HEK293 (cell line): ENCODE measurements at regions not wholly inside any gene's neighbourhood (a gene's known extent, or its start where the extent isn't known, plus 50 kb on each side); places are given as distances from the start of the nearest gene placed in this dataset.

Source experiments
- CTCF ChIA-PET: fragments of 350-600 bp; formaldehyde crosslinking; extraction: SDS; loops from one replicate; lab custom pipeline; 2021; ENCODE audit warnings: antibody characterized with exemption; lab: Yijun Ruan, JAX
- POLR2A ChIA-PET: fragments of 300-600 bp; formaldehyde crosslinking; extraction: SDS; loops from one replicate; lab custom pipeline; 2020; ENCODE audit warnings: antibody characterized with exemption, inconsistent platforms; lab: Yijun Ruan, JAX
- H3K27ac ChIP-seq: fragments of 200-500 bp; sonication (Bioruptor generic); 2 replicates; pipeline ENCODE4 v1.5.1; 2014; ENCODE audit warnings: low read depth, low read length, control low read depth, inconsistent platforms; ENCODE audit errors: extremely low read depth
- H3K36me3 ChIP-seq, 2 experiments: fragments of 200-500 bp in 1 of 2; sonication (Bioruptor generic) in 1 of 2; 1 replicate in 1 of 2; 2 replicates in 1 of 2; pipeline ENCODE4 v1.5.1; 2014 to 2017; ENCODE audit warnings: inconsistent platforms in 2 of 2, low read length in 2 of 2; ENCODE audit not compliant: control insufficient read depth in 2 of 2, insufficient read depth in 1 of 2
- H3K4me1 ChIP-seq: fragments of 200-500 bp; sonication (Bioruptor generic); 2 replicates; pipeline ENCODE4 v1.5.1; 2014; ENCODE audit warnings: mild to moderate bottlenecking, low read length, inconsistent platforms; ENCODE audit not compliant: control insufficient read depth, insufficient read depth
- H3K4me3 ChIP-seq: 2 replicates; pipeline ENCODE4 v1.5.1; 2011; ENCODE audit warnings: low read depth, mild to moderate bottlenecking, control low read depth, low read length, moderate library complexity
- H3K9me3 ChIP-seq: fragments of 200-500 bp; sonication (Bioruptor generic); 2 replicates; pipeline ENCODE4 v1.5.1; 2014; ENCODE audit warnings: low read depth, low read length, inconsistent platforms; ENCODE audit not compliant: control insufficient read depth, insufficient read depth
- FEZF1 ChIP-seq: fragments of 450-650 bp; formaldehyde crosslinking; IDR thresholded peaks from 2 replicates; pipeline ENCODE4 v1.5.1; 2016; ENCODE audit warnings: missing biosample characterization, missing genetic modification characterization
- HOXA7 ChIP-seq: sonication (generic); formaldehyde crosslinking; IDR thresholded peaks from 2 replicates; pipeline ENCODE4 v1.8.1; 2022; ENCODE audit warnings: missing genetic modification reagents, borderline replicate concordance
- PRDM1 ChIP-seq: fragments of 450-650 bp; formaldehyde crosslinking; IDR thresholded peaks from 2 replicates; pipeline ENCODE4; 2016; ENCODE audit warnings: missing biosample characterization, missing genetic modification characterization
- TSHZ1 ChIP-seq: fragments of 450-650 bp; formaldehyde crosslinking; IDR thresholded peaks from 2 replicates; pipeline ENCODE4 v1.5.1; 2016; ENCODE audit warnings: missing biosample characterization, missing genetic modification characterization, borderline replicate concordance
- YY2 ChIP-seq: fragments of 450-650 bp; formaldehyde crosslinking; IDR thresholded peaks from 2 replicates; pipeline ENCODE4 v1.5.1; 2016; ENCODE audit warnings: missing biosample characterization, missing genetic modification characterization
- ZNF138 ChIP-seq: fragments of 450-650 bp; formaldehyde crosslinking; IDR thresholded peaks from 2 replicates; pipeline ENCODE4 v1.5.1; 2016; ENCODE audit warnings: missing biosample characterization, missing genetic modification characterization, borderline replicate concordance
- ZNF148 ChIP-seq: fragments of 450-650 bp; formaldehyde crosslinking; IDR thresholded peaks from 2 replicates; pipeline ENCODE4 v1.5.0; 2017; ENCODE audit warnings: missing biosample characterization, missing genetic modification characterization, borderline replicate concordance
- ZNF211 ChIP-seq: fragments of 450-650 bp; formaldehyde crosslinking; IDR thresholded peaks from 2 replicates; pipeline ENCODE4 v1.5.1; 2016; ENCODE audit warnings: low read depth, missing biosample characterization, missing genetic modification characterization
- ZNF24 ChIP-seq: fragments of 450-650 bp; formaldehyde crosslinking; IDR thresholded peaks from 2 replicates; pipeline ENCODE4 v1.5.1; 2016; ENCODE audit warnings: missing biosample characterization, missing genetic modification characterization
- ZNF366 ChIP-seq: fragments of 450-650 bp; formaldehyde crosslinking; conservative IDR thresholded peaks from 2 replicates; pipeline ENCODE4 v1.5.1; 2016; ENCODE audit warnings: missing biosample characterization, missing genetic modification characterization
- ZNF558 ChIP-seq: fragments of 450-650 bp; formaldehyde crosslinking; IDR thresholded peaks from 2 replicates; pipeline ENCODE4 v1.5.1; 2016; ENCODE audit warnings: missing biosample characterization, missing genetic modification characterization
- ZNF610 ChIP-seq: fragments of 450-650 bp; formaldehyde crosslinking; IDR thresholded peaks from 2 replicates; pipeline ENCODE4 v1.5.1; 2016; ENCODE audit warnings: missing biosample characterization, missing genetic modification characterization, borderline replicate concordance
- ZNF658 ChIP-seq: fragments of 450-650 bp; formaldehyde crosslinking; IDR thresholded peaks from 2 replicates; pipeline ENCODE4; 2016; ENCODE audit warnings: missing biosample characterization, missing genetic modification characterization
- ZNF701 ChIP-seq: fragments of 450-650 bp; formaldehyde crosslinking; IDR thresholded peaks from 2 replicates; pipeline ENCODE4 v1.5.1; 2016; ENCODE audit warnings: missing biosample characterization, missing genetic modification characterization
- ZNF747 ChIP-seq: fragments of 450-650 bp; formaldehyde crosslinking; IDR thresholded peaks from 2 replicates; pipeline ENCODE4 v1.5.1; 2016; ENCODE audit warnings: missing biosample characterization, missing genetic modification characterization
- ZNF776 ChIP-seq: fragments of 450-650 bp; formaldehyde crosslinking; IDR thresholded peaks from 2 replicates; pipeline ENCODE4 v1.5.0; 2017; ENCODE audit warnings: missing biosample characterization, missing genetic modification characterization, borderline replicate concordance

DNA sequence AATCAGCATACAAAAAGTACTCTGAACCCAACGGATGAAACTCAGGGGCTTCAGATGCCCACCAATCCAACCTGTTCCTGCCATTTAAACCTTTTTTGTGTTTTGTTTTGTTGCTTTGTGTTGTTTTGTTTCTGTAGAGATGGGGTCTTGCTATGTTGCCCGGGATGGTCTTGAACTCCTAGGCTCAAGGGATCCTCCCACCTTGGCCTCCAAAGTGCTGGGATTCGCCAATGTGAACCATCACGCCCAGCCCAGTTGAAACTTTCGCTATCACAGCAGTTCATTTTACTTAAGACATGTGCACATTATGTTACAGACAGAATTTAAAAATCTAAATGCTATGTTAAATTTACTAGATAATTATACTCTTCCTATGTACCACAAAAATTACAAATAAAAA, 101.6 kb downstream of the SKIDA1 start (continued):
- no peak for TF ChIP-seq TSHZ1 (tag by site-specific recombination)
- TF ChIP-seq ZNF558, result no peak
- TF ChIP-seq FEZF1, result no peak
- no peak for TF ChIP-seq ZNF747 (tag by site-specific recombination)

DNA sequence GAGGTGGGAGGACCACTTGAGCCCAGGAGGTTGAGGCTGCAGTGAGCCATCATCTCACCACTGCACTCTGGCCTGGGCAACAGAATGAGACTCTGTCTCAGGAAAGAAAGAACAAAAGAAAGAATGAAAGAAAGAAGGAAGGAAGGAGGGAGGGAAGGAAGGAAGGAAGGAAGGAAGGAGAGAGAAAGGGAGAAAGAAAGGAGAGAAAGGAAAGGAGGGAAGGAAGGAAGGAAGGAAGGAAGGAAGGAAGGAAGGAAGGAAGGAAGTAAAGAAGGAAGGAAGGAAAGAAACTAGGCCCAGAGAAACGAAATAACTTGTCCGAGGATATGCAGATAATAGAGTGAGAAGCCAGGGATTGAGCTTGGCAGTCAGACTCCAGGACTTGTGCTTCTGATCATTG, 102.1 kb downstream of the SKIDA1 start:
- 0 out of 2 replicates have a peak, but pooled peaks have one; percentile 51 for TF ChIP-seq PRDM1 (tag by site-specific recombination)
- no peak for TF ChIP-seq ZNF138 (tag by site-specific recombination)
- TF ChIP-seq YY2 (tag by site-specific recombination), result no peak
- no peak for TF ChIP-seq HOXA7 (CRISPR knock-in tag)
- peak; percentile 98 for TF ChIP-seq ZNF366 (tag by site-specific recombination)
- no peak for TF ChIP-seq ZNF211 (tag by site-specific recombination)
- no peak for TF ChIP-seq ZNF701 (tag by site-specific recombination)
- no peak for TF ChIP-seq ZNF658 (tag by site-specific recombination)
- TF ChIP-seq, all 188 proteins: peak for 2
- POLR2A ChIA-PET, result no interaction called here
- H3K36me3 ChIP-seq, result no peaks in the 10 kb centered on the region
- CTCF ChIA-PET, result no interaction called here
- H3K4me1 ChIP-seq, result no peaks in the 10 kb centered on the region
- H3K9me3 ChIP-seq, result no peaks in the 10 kb centered on the region
- H3K4me3 ChIP-seq, result no peak overlapping the region
- H3K27ac ChIP-seq, result no peak overlapping the region

GRCh38 chr10:21421794-21422193, 103.7 kb downstream of the SKIDA1 start:
- Histone ChIP-seq H3K36me3 (no peaks in the 10 kb centered on the region), H3K4me1 (no peaks in the 10 kb centered on the region), H3K27ac (no peak overlapping the region), H3K4me3 (no peak overlapping the region), H3K9me3 (no peaks in the 10 kb centered on the region)
- POLR2A ChIA-PET, result no interaction called here
- CTCF ChIA-PET, result interaction anchor here (1.3 kb wide), 1 partner anchor 143 kb away, joined by 5 read pairs; no protein-coding TSS in a partner anchor
- TF ChIP-seq ZNF24 (tag by site-specific recombination) (no peak), ZNF610 (tag by site-specific recombination) (no peak), ZNF148 (no peak), ZNF366 (tag by site-specific recombination) (no peak), ZNF776 (tag by site-specific recombination) (no peak)
